HG02870 (cell line): ENCODE measurements at regions not wholly inside any gene's neighbourhood (a gene's known extent, or its start where the extent isn't known, plus 50 kb on each side); places are given as distances from the start of the nearest gene placed in this dataset.

ENCODE experiments used
- ATAC-seq: cut with Tn5 transposase; IDR thresholded peaks from one replicate; pipeline ENCODE4 v1.9.1; 2021; ENCODE audit warnings: mild to moderate bottlenecking, moderate library complexity; ENCODE audit not compliant: unreplicated experiment

- no peak for ATAC-seq
These were observed 109.9 kb upstream of the SORBS2 start for GRCh38 chr4:185921583-185922555.

- no peak for ATAC-seq
These were observed 112.6 kb upstream of the SORBS2 start for GRCh38 chr4:185924458-185925044.

GRCh38 chr4:185925910-185926360, 113.9 kb upstream of the SORBS2 start:
- ATAC-seq: no peak

DNA sequence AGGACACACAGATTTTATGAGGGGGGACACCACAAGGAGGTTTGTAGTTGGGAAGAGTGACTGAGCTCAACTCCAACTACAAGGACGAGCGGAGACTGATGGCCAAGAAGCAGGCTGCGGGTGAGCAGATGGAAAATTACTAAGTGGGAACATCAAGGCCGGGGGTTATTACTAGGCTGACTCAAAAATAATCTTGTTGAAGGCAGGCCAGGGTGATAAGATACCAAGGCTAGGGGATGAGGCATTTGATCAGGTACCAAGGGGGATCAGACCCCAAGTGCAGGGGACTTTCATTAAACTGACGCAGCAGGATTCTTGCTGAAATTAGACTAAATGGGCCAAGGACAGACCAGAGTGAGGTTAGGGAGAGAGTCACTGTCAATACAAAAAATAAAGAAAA, 119.4 kb upstream of the SORBS2 start:
- ATAC-seq: no peak

DNA sequence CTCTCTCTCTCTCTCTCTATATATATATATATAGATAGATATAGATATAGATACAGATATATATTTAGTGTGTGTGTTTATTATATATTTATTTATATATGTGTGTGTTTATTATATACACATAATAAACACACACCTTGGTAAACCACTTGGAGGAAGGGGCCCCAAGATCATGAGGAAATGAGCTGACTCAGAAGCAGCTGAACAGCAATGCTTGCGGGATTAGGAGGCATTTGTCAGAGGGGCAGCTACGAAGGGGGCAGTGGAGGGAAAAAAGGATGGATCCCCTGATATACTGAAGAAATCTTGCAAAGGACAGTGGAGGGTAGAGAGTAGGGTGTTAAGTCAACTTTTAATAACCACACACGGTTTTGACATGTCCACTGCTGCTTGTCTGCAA, 120.0 kb upstream of the SORBS2 start:
- no peak for ATAC-seq

DNA sequence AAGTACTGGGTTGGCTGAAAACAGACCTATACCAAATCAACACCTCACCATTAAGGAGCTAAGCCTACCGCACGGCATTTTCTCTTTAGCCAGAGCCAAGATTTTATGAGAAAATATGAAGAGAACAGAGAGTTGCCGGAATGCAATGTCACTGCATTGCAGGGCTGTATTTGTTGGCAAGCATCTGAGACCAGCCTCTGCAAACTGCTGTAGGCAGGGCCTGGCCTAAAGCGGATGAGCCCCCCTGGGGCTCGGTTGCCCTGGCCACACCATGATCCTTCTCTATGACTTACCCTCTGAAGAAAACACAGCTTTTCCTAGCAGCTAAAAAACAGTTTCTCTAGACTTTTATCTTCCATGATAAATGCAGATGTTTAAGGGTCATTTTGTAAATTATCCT, 120.5 kb upstream of the SORBS2 start:
- ATAC-seq: no peak

- no peak for ATAC-seq
These were observed 121.1 kb upstream of the SORBS2 start for GRCh38 chr4:185933078-185933581.

DNA sequence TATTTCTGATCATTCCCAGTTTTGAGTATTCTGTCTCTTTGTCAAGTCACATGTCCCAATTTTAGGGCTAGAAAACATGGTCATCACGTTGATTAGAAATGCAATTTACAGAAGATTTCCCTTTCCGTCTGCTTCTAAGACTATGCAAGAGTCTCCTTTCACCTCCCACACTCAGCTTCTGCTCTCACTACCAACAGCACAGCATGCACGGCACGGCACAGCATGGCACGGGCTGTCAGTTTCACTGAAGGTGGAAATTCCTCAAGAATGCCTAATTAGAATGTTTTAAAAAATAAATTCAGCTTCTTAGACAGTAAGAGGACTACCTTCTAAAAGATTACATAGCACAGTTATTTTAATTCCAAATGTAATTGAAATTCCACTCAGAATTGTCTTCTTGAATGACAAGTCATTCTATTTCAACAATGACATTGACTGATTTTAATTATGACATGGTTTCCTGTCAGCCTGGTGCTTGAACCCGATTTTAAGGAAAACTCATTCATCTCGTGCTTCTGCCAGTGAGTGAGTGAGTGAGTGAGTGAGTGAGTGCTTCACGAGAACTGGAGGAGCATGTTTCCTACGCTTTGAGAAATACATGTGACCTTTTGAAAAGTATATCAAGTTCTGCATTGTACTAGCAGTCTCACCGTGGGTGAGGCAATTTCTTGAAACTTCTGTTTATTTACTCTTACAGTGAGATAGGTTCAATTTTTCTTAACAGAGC, 124.8 kb upstream of the SORBS2 start:
- ATAC-seq: no peak

GRCh38 chr4:185938654-185939053, 126.7 kb upstream of the SORBS2 start:
- ATAC-seq: no peak

DNA sequence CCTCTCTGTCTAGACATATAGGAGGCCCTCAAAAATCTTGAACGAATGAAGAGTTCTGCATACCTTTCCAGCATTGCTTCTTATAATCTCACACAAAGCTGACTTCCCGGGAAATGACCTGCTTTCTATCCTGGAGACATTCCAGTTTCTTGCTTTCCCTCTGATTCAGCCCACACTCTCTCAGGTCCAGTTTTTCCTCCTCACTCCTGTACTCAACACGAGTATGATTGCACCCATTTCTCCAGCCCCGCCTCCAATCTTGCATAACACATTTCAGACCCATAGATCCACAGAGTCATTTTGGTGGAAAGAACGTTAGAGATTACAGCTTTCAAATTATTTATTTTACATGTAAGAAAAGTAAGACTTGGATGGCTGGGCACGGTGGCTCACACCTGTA, 127.5 kb upstream of the TLR3 start:
- no peak for ATAC-seq

DNA sequence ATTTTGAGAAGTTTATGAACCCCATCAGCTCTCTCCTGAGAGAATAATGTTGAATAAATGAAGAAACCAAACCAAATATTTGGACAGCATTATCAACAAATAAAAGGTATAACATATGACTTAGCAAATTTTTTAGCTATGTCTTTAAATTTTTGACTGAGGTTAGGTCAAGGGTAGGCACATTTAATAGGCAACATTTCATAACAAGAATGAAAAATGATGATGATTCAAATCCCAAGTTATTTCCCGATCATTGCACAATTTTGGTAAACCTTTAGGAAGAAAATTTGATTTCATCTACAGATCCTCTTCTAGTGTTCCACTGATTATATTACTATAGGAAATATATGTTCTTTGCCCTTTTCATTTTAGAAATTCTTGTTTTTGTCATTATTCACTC, 123.7 kb upstream of the TLR3 start:
- ATAC-seq: no peak

GRCh38 chr4:185945906-185946305, 123.0 kb upstream of the TLR3 start:
- ATAC-seq: no peak

GRCh38 chr4:185950891-185951290, 118.1 kb upstream of the TLR3 start:
- no peak for ATAC-seq

DNA sequence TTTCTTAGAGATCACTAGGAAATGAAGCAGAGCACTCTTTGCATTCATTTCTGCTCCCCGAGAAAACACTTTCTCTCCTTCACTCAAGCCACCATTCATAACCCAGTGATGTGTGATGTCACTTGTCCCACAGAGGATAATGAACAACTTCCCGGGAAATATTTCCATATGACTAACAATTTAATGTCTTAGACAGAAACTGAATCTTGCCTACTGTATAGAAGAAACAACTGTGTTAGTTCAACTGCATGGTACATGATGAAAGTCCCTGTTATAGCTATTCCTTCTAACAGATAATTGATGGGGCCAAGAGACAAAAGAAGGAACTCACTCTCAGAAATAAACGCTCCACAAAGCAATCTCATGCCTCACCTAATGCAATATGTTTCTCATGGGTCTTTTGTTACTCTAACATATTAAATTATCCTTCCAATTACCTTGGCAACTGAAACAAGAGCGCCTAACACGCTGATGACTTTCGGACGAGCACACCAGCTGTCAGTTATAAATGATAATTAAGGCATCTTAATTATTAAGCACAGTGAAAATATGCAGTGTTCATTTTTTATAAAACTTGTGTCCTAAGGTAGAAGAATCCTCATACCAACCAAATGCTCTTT, 113.7 kb upstream of the TLR3 start:
- no peak for ATAC-seq

DNA sequence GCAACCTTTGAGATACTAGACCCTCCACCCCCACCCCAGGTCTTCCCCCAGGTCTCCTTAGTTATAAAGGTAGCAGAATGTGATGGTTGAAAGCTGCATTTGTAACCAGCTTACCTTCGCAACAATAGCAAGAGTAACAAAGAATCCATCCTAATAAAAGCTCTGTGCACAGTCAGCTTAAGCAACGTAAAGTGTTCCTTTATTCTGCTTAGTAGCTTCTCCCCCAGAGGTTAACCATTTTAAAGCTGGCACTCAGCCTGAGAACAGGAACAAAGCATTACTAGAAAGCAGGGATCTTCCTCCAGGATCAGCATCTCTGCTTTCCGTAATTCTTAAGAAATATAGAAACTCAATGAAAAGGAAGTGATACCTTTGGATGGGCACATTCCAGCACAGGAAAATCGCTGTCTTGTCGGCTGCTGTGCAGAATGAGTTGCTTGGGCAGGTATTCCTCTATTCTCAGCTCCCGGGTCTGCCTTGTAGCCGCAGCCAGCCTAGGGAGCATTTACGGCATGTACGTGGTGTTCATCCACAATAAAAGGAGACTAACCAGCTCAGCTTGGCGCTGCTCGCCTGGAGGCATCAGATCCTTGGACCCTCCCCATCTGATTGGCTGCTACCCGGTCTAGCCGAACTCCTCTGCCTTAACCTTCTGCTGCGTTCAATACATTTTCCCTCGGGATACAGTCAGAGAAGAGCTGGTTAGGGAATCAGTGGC, 113.0 kb upstream of the TLR3 start:
- ATAC-seq: no peak

- no peak for ATAC-seq
These were observed 112.4 kb upstream of the TLR3 start for GRCh38 chr4:185956544-185956940.

GRCh38 chr4:185958094-185958747, 110.7 kb upstream of the TLR3 start:
- ATAC-seq: no peak

DNA sequence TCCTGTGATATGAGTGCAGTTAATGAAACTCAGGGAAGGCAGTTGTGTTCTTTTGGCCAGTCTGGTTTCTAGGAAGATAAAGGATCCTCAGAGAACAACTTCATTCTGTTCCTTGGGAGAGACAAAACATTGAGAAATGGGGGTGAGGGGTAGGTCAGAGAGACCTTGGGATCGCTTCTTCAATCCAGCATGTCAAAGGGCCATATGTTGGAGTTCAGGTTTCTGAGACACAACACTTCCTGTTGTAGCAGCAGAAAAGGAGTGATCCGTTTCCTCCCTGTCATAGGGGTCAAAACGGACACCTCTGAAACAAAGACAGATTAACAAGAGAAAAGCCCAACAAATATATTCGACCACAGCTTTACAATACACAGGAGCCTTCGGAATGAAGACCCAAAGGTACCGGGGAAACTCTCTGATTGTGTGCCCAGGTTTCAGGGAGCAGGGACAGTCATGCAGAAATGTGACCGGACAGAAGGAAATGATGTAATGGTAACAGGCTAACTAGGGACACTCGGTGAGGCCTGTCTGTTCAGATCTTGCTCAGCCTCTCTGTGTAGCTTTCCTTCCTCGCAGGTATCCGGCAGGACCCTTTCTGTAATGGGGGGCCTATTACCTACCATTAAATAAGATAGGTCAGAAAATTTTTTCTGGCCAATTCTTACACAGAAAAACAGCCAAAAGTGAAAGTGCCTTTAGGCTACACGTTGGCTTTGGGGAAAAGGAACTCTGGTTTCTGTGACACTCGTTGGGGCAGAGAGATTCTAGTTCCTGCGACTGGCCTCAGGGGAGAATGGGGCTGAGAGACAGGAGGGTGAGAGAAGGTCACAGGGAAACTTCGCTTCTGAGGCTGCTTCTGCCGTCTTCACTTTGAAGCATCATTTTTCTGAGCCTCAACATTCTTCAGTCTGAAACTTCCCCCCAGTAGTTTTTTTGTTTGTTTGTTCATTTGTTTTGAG, 103.3 kb upstream of the TLR3 start:
- no peak for ATAC-seq

- ATAC-seq: no peak
These were observed 102.4 kb upstream of the TLR3 start for GRCh38 chr4:185966549-185966948.
